ENCODE measurements at regions not wholly inside any gene's neighbourhood (a gene's known extent, or its start where the extent isn't known, plus 50 kb on each side); places are given as distances from the start of the nearest gene placed in this dataset.

GRCh38 chr3:72171946-72172345 is 387.0 kb upstream of the PROK2 start:
- Histone ChIP-seq H3K9me3 (ENCODE audit: control insufficient read depth, low read length) (no peaks in the 10 kb centered on the region), H3K4me3 (ENCODE audit: extremely low read depth, insufficient read depth, low read length, poor library complexity, severe bottlenecking) (no peak overlapping the region), H3K36me3 (ENCODE audit: control insufficient read depth, insufficient read depth, low read length) (no peaks in the 10 kb centered on the region), H3K4me1 (ENCODE audit: control insufficient read depth, insufficient read depth, low read length, poor library complexity, severe bottlenecking) (no peaks in the 10 kb centered on the region), H3K27ac (ENCODE audit: low read depth, low read length, severe bottlenecking) (no peak overlapping the region)
- 92 to 93% methylated on average over 10 of the region's 10 CpGs for WGBS, 2 experiments (ENCODE audit: insufficient coverage in 2 of 2)

GRCh38 chr3:72171463-72171881 is 386.5 kb upstream of the PROK2 start:
- no peak overlapping the region for H3K27ac ChIP-seq (ENCODE audit: low read depth, low read length, severe bottlenecking)
- H3K4me1 ChIP-seq (ENCODE audit: control insufficient read depth, insufficient read depth, low read length, poor library complexity, severe bottlenecking) = no peaks in the 10 kb centered on the region
- WGBS, 2 experiments (ENCODE audit: insufficient coverage in 2 of 2) = 93 to 94% methylated on average over 3 to 4 of the region's 6 CpGs
- H3K4me3 ChIP-seq (ENCODE audit: extremely low read depth, insufficient read depth, low read length, poor library complexity, severe bottlenecking) = no peak overlapping the region
- H3K9me3 ChIP-seq (ENCODE audit: control insufficient read depth, low read length) = no peaks in the 10 kb centered on the region
- H3K36me3 ChIP-seq (ENCODE audit: control insufficient read depth, insufficient read depth, low read length) = no peaks in the 10 kb centered on the region

- Histone ChIP-seq H3K4me1 (ENCODE audit: control insufficient read depth, insufficient read depth, low read length, poor library complexity, severe bottlenecking) (peaks cover 4% of the 10 kb centered on the region), H3K4me3 (ENCODE audit: extremely low read depth, insufficient read depth, low read length, poor library complexity, severe bottlenecking) (no peak overlapping the region), H3K36me3 (ENCODE audit: control insufficient read depth, insufficient read depth, low read length) (no peaks in the 10 kb centered on the region), H3K27ac (ENCODE audit: low read depth, low read length, severe bottlenecking) (no peak overlapping the region), H3K9me3 (ENCODE audit: control insufficient read depth, low read length) (no peaks in the 10 kb centered on the region)
- 87 to 100% methylated on average over 3 to 4 of the region's 5 CpGs for WGBS, 2 experiments (ENCODE audit: insufficient coverage in 2 of 2)
Measured at GRCh38 chr3:72169561-72170472, 384.9 kb upstream of the PROK2 start.

- Histone ChIP-seq H3K4me1 (ENCODE audit: control insufficient read depth, insufficient read depth, low read length, poor library complexity, severe bottlenecking) (peaks cover 4% of the 10 kb centered on the region), H3K27ac (ENCODE audit: low read depth, low read length, severe bottlenecking) (no peak overlapping the region), H3K9me3 (ENCODE audit: control insufficient read depth, low read length) (no peaks in the 10 kb centered on the region), H3K4me3 (ENCODE audit: extremely low read depth, insufficient read depth, low read length, poor library complexity, severe bottlenecking) (no peak overlapping the region), H3K36me3 (ENCODE audit: control insufficient read depth, insufficient read depth, low read length) (no peaks in the 10 kb centered on the region)
Measured at GRCh38 chr3:72169120-72169519, 384.2 kb upstream of the PROK2 start.

GRCh38 chr3:72165808-72166207 is 380.9 kb upstream of the PROK2 start:
- Histone ChIP-seq H3K36me3 (ENCODE audit: control insufficient read depth, insufficient read depth, low read length) (no peaks in the 10 kb centered on the region), H3K4me3 (ENCODE audit: extremely low read depth, insufficient read depth, low read length, poor library complexity, severe bottlenecking) (no peak overlapping the region), H3K27ac (ENCODE audit: low read depth, low read length, severe bottlenecking) (no peak overlapping the region), H3K9me3 (ENCODE audit: control insufficient read depth, low read length) (no peaks in the 10 kb centered on the region), H3K4me1 (ENCODE audit: control insufficient read depth, insufficient read depth, low read length, poor library complexity, severe bottlenecking) (peaks cover 8% of the 10 kb centered on the region)
- no CpG with 5 or more reads among the region's 1 CpG for WGBS, 2 experiments (ENCODE audit: insufficient coverage in 2 of 2)

GRCh38 chr3:72165317-72165716 is 380.4 kb upstream of the PROK2 start:
- 88 to 100% methylated on average over 2 of the region's 2 CpGs for WGBS, 2 experiments (ENCODE audit: insufficient coverage in 2 of 2)
- no peaks in the 10 kb centered on the region for H3K36me3 ChIP-seq (ENCODE audit: control insufficient read depth, insufficient read depth, low read length)
- peaks cover 8% of the 10 kb centered on the region for H3K4me1 ChIP-seq (ENCODE audit: control insufficient read depth, insufficient read depth, low read length, poor library complexity, severe bottlenecking)

GRCh38 chr3:72164635-72164978 is 379.7 kb upstream of the PROK2 start:
- no peak overlapping the region for H3K27ac ChIP-seq (ENCODE audit: low read depth, low read length, severe bottlenecking)

More at GRCh38 chr3:72165317-72165716, 380.4 kb upstream of the PROK2 start:
- no peaks in the 10 kb centered on the region for H3K9me3 ChIP-seq (ENCODE audit: control insufficient read depth, low read length)
- no peak overlapping the region for H3K4me3 ChIP-seq (ENCODE audit: extremely low read depth, insufficient read depth, low read length, poor library complexity, severe bottlenecking)
- no peak overlapping the region for H3K27ac ChIP-seq (ENCODE audit: low read depth, low read length, severe bottlenecking)

GRCh38 chr3:72163809-72164634 is 379.1 kb upstream of the PROK2 start:
- Histone ChIP-seq H3K36me3 (ENCODE audit: control insufficient read depth, insufficient read depth, low read length) (no peaks in the 10 kb centered on the region), H3K4me3 (ENCODE audit: extremely low read depth, insufficient read depth, low read length, poor library complexity, severe bottlenecking) (no peak overlapping the region), H3K4me1 (ENCODE audit: control insufficient read depth, insufficient read depth, low read length, poor library complexity, severe bottlenecking) (peaks cover 8% of the 10 kb centered on the region), H3K27ac (ENCODE audit: low read depth, low read length, severe bottlenecking) (no peak overlapping the region), H3K9me3 (ENCODE audit: control insufficient read depth, low read length) (no peaks in the 10 kb centered on the region)
- WGBS, 2 experiments (ENCODE audit: insufficient coverage in 2 of 2) = 90 to 94% methylated on average over 4 to 5 of the region's 7 CpGs

More at GRCh38 chr3:72164635-72164978, 379.7 kb upstream of the PROK2 start:
- H3K36me3 ChIP-seq (ENCODE audit: control insufficient read depth, insufficient read depth, low read length) = no peaks in the 10 kb centered on the region
- WGBS, 2 experiments (ENCODE audit: insufficient coverage in 2 of 2) = 94 to 96% methylated on average over 5 of the region's 5 CpGs
- H3K4me3 ChIP-seq (ENCODE audit: extremely low read depth, insufficient read depth, low read length, poor library complexity, severe bottlenecking) = no peak overlapping the region
- peaks cover 8% of the 10 kb centered on the region for H3K4me1 ChIP-seq (ENCODE audit: control insufficient read depth, insufficient read depth, low read length, poor library complexity, severe bottlenecking)
- H3K9me3 ChIP-seq (ENCODE audit: control insufficient read depth, low read length) = no peaks in the 10 kb centered on the region

GRCh38 chr3:72162649-72163184 is 377.8 kb upstream of the PROK2 start:
- no peak overlapping the region for H3K27ac ChIP-seq (ENCODE audit: low read depth, low read length, severe bottlenecking)
- H3K4me1 ChIP-seq (ENCODE audit: control insufficient read depth, insufficient read depth, low read length, poor library complexity, severe bottlenecking) = peaks cover 8% of the 10 kb centered on the region
- H3K4me3 ChIP-seq (ENCODE audit: extremely low read depth, insufficient read depth, low read length, poor library complexity, severe bottlenecking) = no peak overlapping the region
- H3K36me3 ChIP-seq (ENCODE audit: control insufficient read depth, insufficient read depth, low read length) = no peaks in the 10 kb centered on the region
- WGBS, 2 experiments (ENCODE audit: insufficient coverage in 2 of 2) = 80 to 89% methylated on average over 2 to 5 of the region's 6 CpGs
- no peaks in the 10 kb centered on the region for H3K9me3 ChIP-seq (ENCODE audit: control insufficient read depth, low read length)

- no peaks in the 10 kb centered on the region for H3K36me3 ChIP-seq (ENCODE audit: control insufficient read depth, insufficient read depth, low read length)
- WGBS, 2 experiments (ENCODE audit: insufficient coverage in 2 of 2) = 86 to 91% methylated on average over 6 to 9 of the region's 13 CpGs
Measured at GRCh38 chr3:72161881-72162595, 377.1 kb upstream of the PROK2 start.

More at GRCh38 chr3:72161881-72162595, 377.1 kb upstream of the PROK2 start:
- H3K4me1 ChIP-seq (ENCODE audit: control insufficient read depth, insufficient read depth, low read length, poor library complexity, severe bottlenecking) = peaks cover 8% of the 10 kb centered on the region
- H3K27ac ChIP-seq (ENCODE audit: low read depth, low read length, severe bottlenecking) = no peak overlapping the region
- H3K9me3 ChIP-seq (ENCODE audit: control insufficient read depth, low read length) = no peaks in the 10 kb centered on the region
- no peak overlapping the region for H3K4me3 ChIP-seq (ENCODE audit: extremely low read depth, insufficient read depth, low read length, poor library complexity, severe bottlenecking)
